ENCODE measurements at regions not wholly inside any gene's neighbourhood (a gene's known extent, or its start where the extent isn't known, plus 50 kb on each side); places are given as distances from the start of the nearest gene placed in this dataset.

- Histone ChIP-seq H3K36me3 (ENCODE audit: insufficient read depth, low read length) (no peaks in the 10 kb centered on the region), H3K4me3 (ENCODE audit: low read length in 2 of 2) (no peak overlapping the region), H3K27ac (ENCODE audit: low read depth, low read length) (no peak overlapping the region), H3K27me3 (ENCODE audit: insufficient read depth, low read length) (no peaks in the 10 kb centered on the region), H3K4me1 (ENCODE audit: insufficient read depth, low read length) (no peaks in the 10 kb centered on the region), H3K9me3 (ENCODE audit: control insufficient read depth in 1 of 2, low read length in 2 of 2) (no peaks in the 10 kb centered on the region)
- no peak overlapping the region for H3K27ac Mint-ChIP-seq
- DNase-seq, result no peak
- no peaks in the 10 kb centered on the region for H3K36me3 Mint-ChIP-seq
- H3K4me1 Mint-ChIP-seq, result no peaks in the 10 kb centered on the region
- ChIA-PET CTCF (ENCODE audit: partially characterized antibody) (no interaction called here), POLR2A (ENCODE audit: partially characterized antibody) (no interaction called here)
- intact Hi-C loops (cut with micrococcal nuclease), result no loop called here
- peaks cover 0 to 2% of the 10 kb centered on the region in 2 donors for H3K27me3 Mint-ChIP-seq
- H3K4me3 Mint-ChIP-seq, result no peak overlapping the region
- peaks cover 0 to 2% (median 0%) of the 10 kb centered on the region in 8 donors for H3K9me3 Mint-ChIP-seq
These were observed 50.3 kb upstream of the HMHB1 start for GRCh38 chr5:143761663-143762062.

GRCh38 chr5:143760755-143761154 lies 51.2 kb upstream of the HMHB1 start:
- Histone ChIP-seq H3K4me3 (ENCODE audit: low read length in 2 of 2) (no peak overlapping the region), H3K27me3 (ENCODE audit: insufficient read depth, low read length) (no peaks in the 10 kb centered on the region), H3K4me1 (ENCODE audit: insufficient read depth, low read length) (no peaks in the 10 kb centered on the region), H3K27ac (ENCODE audit: low read depth, low read length) (no peak overlapping the region), H3K36me3 (ENCODE audit: insufficient read depth, low read length) (no peaks in the 10 kb centered on the region), H3K9me3 (ENCODE audit: control insufficient read depth in 1 of 2, low read length in 2 of 2) (no peaks in the 10 kb centered on the region)
- Mint-ChIP-seq H3K27ac (no peak overlapping the region), H3K27me3 (no peaks in the 10 kb centered on the region), H3K4me3 (no peak overlapping the region), H3K4me1 (no peaks in the 10 kb centered on the region), H3K36me3 (no peaks in the 10 kb centered on the region), H3K9me3 (peaks cover 0 to 2% (median 0%) of the 10 kb centered on the region in 8 donors)
- DNase-seq, result no peak
- ChIA-PET POLR2A (ENCODE audit: partially characterized antibody) (no interaction called here), CTCF (ENCODE audit: partially characterized antibody) (no interaction called here)
- intact Hi-C loops (cut with micrococcal nuclease), result no loop called here

- Histone ChIP-seq H3K4me1 (ENCODE audit: insufficient read depth, low read length) (no peaks in the 10 kb centered on the region), H3K4me3 (ENCODE audit: low read length in 2 of 2) (no peak overlapping the region), H3K27ac (ENCODE audit: low read depth, low read length) (no peak overlapping the region), H3K36me3 (ENCODE audit: insufficient read depth, low read length) (no peaks in the 10 kb centered on the region), H3K9me3 (ENCODE audit: control insufficient read depth in 1 of 2, low read length in 2 of 2) (no peaks in the 10 kb centered on the region), H3K27me3 (ENCODE audit: insufficient read depth, low read length) (no peaks in the 10 kb centered on the region)
- Mint-ChIP-seq H3K4me1 (no peaks in the 10 kb centered on the region), H3K36me3 (no peaks in the 10 kb centered on the region), H3K27ac (no peak overlapping the region), H3K9me3 (peaks cover 0 to 2% (median 0%) of the 10 kb centered on the region in 8 donors), H3K4me3 (no peak overlapping the region), H3K27me3 (no peaks in the 10 kb centered on the region)
- ChIA-PET CTCF (ENCODE audit: partially characterized antibody) (no interaction called here), POLR2A (ENCODE audit: partially characterized antibody) (no interaction called here)
- intact Hi-C loops (cut with micrococcal nuclease), result no loop called here
- no peak for DNase-seq
These were observed 51.8 kb upstream of the HMHB1 start for GRCh38 chr5:143760131-143760505.

- no peaks in the 10 kb centered on the region for H3K4me1 Mint-ChIP-seq
- no peaks in the 10 kb centered on the region for H3K36me3 Mint-ChIP-seq
- H3K36me3 ChIP-seq (ENCODE audit: insufficient read depth, low read length), result no peaks in the 10 kb centered on the region
- no peak for DNase-seq
- no peak overlapping the region for H3K4me3 ChIP-seq (ENCODE audit: low read length in 2 of 2)
- no peaks in the 10 kb centered on the region for H3K9me3 ChIP-seq (ENCODE audit: control insufficient read depth in 1 of 2, low read length in 2 of 2)
- no peaks in the 10 kb centered on the region for H3K27me3 Mint-ChIP-seq
- no peaks in the 10 kb centered on the region for H3K27me3 ChIP-seq (ENCODE audit: insufficient read depth, low read length)
- peaks cover 0 to 2% (median 0%) of the 10 kb centered on the region in 8 donors for H3K9me3 Mint-ChIP-seq
- CTCF ChIA-PET (ENCODE audit: partially characterized antibody), result no interaction called here
- no peak overlapping the region for H3K4me3 Mint-ChIP-seq
- H3K27ac Mint-ChIP-seq, result no peak overlapping the region
- POLR2A ChIA-PET (ENCODE audit: partially characterized antibody), result no interaction called here
- no peaks in the 10 kb centered on the region for H3K4me1 ChIP-seq (ENCODE audit: insufficient read depth, low read length)
- intact Hi-C loops (cut with micrococcal nuclease), result no loop called here
- no peak overlapping the region for H3K27ac ChIP-seq (ENCODE audit: low read depth, low read length)
These were observed 52.4 kb upstream of the HMHB1 start for GRCh38 chr5:143759396-143760130.

GRCh38 chr5:143758750-143759149 lies 53.2 kb upstream of the HMHB1 start:
- H3K27ac ChIP-seq (ENCODE audit: low read depth, low read length), result no peak overlapping the region
- ChIA-PET CTCF (ENCODE audit: partially characterized antibody) (interaction anchor here (1.7 kb wide), 1 partner anchor 9 kb away, joined by 5 read pairs; no protein-coding TSS in a partner anchor), POLR2A (ENCODE audit: partially characterized antibody) (no interaction called here)
- intact Hi-C loops (cut with micrococcal nuclease), result no loop called here
- no peaks in the 10 kb centered on the region for H3K27me3 Mint-ChIP-seq
- no peaks in the 10 kb centered on the region for H3K4me1 Mint-ChIP-seq
- no peaks in the 10 kb centered on the region for H3K9me3 ChIP-seq (ENCODE audit: control insufficient read depth in 1 of 2, low read length in 2 of 2)
- no peak overlapping the region for H3K4me3 ChIP-seq (ENCODE audit: low read length in 2 of 2)
- no peak for DNase-seq
- H3K27me3 ChIP-seq (ENCODE audit: insufficient read depth, low read length), result no peaks in the 10 kb centered on the region
- H3K36me3 Mint-ChIP-seq, result no peaks in the 10 kb centered on the region
- no peaks in the 10 kb centered on the region for H3K4me1 ChIP-seq (ENCODE audit: insufficient read depth, low read length)
- no peaks in the 10 kb centered on the region for H3K36me3 ChIP-seq (ENCODE audit: insufficient read depth, low read length)
- H3K27ac Mint-ChIP-seq, result no peak overlapping the region
- peaks cover 0 to 2% (median 0%) of the 10 kb centered on the region in 8 donors for H3K9me3 Mint-ChIP-seq
- no peak overlapping the region for H3K4me3 Mint-ChIP-seq

- Histone ChIP-seq H3K27me3 (ENCODE audit: insufficient read depth, low read length) (no peaks in the 10 kb centered on the region), H3K36me3 (ENCODE audit: insufficient read depth, low read length) (no peaks in the 10 kb centered on the region), H3K9me3 (ENCODE audit: control insufficient read depth in 1 of 2, low read length in 2 of 2) (no peaks in the 10 kb centered on the region), H3K27ac (ENCODE audit: low read depth, low read length) (no peak overlapping the region), H3K4me3 (ENCODE audit: low read length in 2 of 2) (no peak overlapping the region), H3K4me1 (ENCODE audit: insufficient read depth, low read length) (no peaks in the 10 kb centered on the region)
- H3K27me3 Mint-ChIP-seq, result no peaks in the 10 kb centered on the region
- no peak overlapping the region for H3K27ac Mint-ChIP-seq
- POLR2A ChIA-PET (ENCODE audit: partially characterized antibody), result no interaction called here
- intact Hi-C loops (cut with micrococcal nuclease), result no loop called here
- H3K9me3 Mint-ChIP-seq, result peaks cover 0 to 2% (median 0%) of the 10 kb centered on the region in 8 donors
- CTCF ChIA-PET (ENCODE audit: partially characterized antibody), result interaction anchor here (1.7 kb wide), 1 partner anchor 9 kb away, joined by 5 read pairs; no protein-coding TSS in a partner anchor
- H3K4me1 Mint-ChIP-seq, result no peaks in the 10 kb centered on the region
- no peak overlapping the region for H3K4me3 Mint-ChIP-seq
- no peak for DNase-seq
- H3K36me3 Mint-ChIP-seq, result no peaks in the 10 kb centered on the region
These were observed 53.9 kb upstream of the HMHB1 start for GRCh38 chr5:143758015-143758414.

GRCh38 chr5:143757116-143757515 lies 54.8 kb upstream of the HMHB1 start:
- ChIA-PET CTCF (ENCODE audit: partially characterized antibody) (no interaction called here), POLR2A (ENCODE audit: partially characterized antibody) (no interaction called here)
- Histone ChIP-seq H3K9me3 (ENCODE audit: control insufficient read depth in 1 of 2, low read length in 2 of 2) (no peaks in the 10 kb centered on the region), H3K4me1 (ENCODE audit: insufficient read depth, low read length) (no peaks in the 10 kb centered on the region), H3K4me3 (ENCODE audit: low read length in 2 of 2) (no peak overlapping the region), H3K36me3 (ENCODE audit: insufficient read depth, low read length) (no peaks in the 10 kb centered on the region), H3K27me3 (ENCODE audit: insufficient read depth, low read length) (no peaks in the 10 kb centered on the region), H3K27ac (ENCODE audit: low read depth, low read length) (no peak overlapping the region)
- Mint-ChIP-seq H3K36me3 (no peaks in the 10 kb centered on the region), H3K4me1 (no peaks in the 10 kb centered on the region), H3K9me3 (no peaks in the 10 kb centered on the region), H3K4me3 (no peak overlapping the region), H3K27me3 (no peaks in the 10 kb centered on the region), H3K27ac (no peak overlapping the region)
- intact Hi-C loops (cut with micrococcal nuclease), result no loop called here
- DNase-seq, result no peak

- POLR2A ChIA-PET (ENCODE audit: partially characterized antibody), result no interaction called here
- H3K4me3 Mint-ChIP-seq, result no peak overlapping the region
- peaks cover under 1 to 5% of the 10 kb centered on the region in 2 donors for H3K27me3 Mint-ChIP-seq
These were observed 56.0 kb upstream of the HMHB1 start for GRCh38 chr5:143755966-143756365.

More at GRCh38 chr5:143755966-143756365, 56.0 kb upstream of the HMHB1 start:
- no peaks in the 10 kb centered on the region for H3K36me3 ChIP-seq (ENCODE audit: insufficient read depth, low read length)
- no peaks in the 10 kb centered on the region for H3K4me1 ChIP-seq (ENCODE audit: insufficient read depth, low read length)
- H3K27me3 ChIP-seq (ENCODE audit: insufficient read depth, low read length), result no peaks in the 10 kb centered on the region
- no peaks in the 10 kb centered on the region for H3K9me3 ChIP-seq (ENCODE audit: control insufficient read depth in 1 of 2, low read length in 2 of 2)
- H3K27ac ChIP-seq (ENCODE audit: low read depth, low read length), result no peak overlapping the region
- Mint-ChIP-seq H3K9me3 (no peaks in the 10 kb centered on the region), H3K36me3 (no peaks in the 10 kb centered on the region), H3K27ac (no peak overlapping the region), H3K4me1 (no peaks in the 10 kb centered on the region)
- CTCF ChIA-PET (ENCODE audit: partially characterized antibody), result no interaction called here
- intact Hi-C loops (cut with micrococcal nuclease), result no loop called here
- H3K4me3 ChIP-seq (ENCODE audit: low read length in 2 of 2), result no peak overlapping the region
- DNase-seq, result no peak

Data from CD4-positive, alpha-beta memory T cell (primary cell).